ENCODE measurements at regions not wholly inside any gene's neighbourhood (a gene's known extent, or its start where the extent isn't known, plus 50 kb on each side); places are given as distances from the start of the nearest gene placed in this dataset.

- TF ChIP-seq CTCF (IDR thresholded peaks at IDR 0.05; ENCODE audit: low read depth, low read length) = no peak
- no peak overlapping the region for H3K4me3 ChIP-seq (ENCODE audit: low read depth, low read length)
Observed at GRCh38 chr13:85930108-85930507, 130.9 kb upstream of the SLITRK6 start.

- no peak overlapping the region for H3K4me3 ChIP-seq (ENCODE audit: low read depth, low read length)
- no peak for TF ChIP-seq CTCF (IDR thresholded peaks at IDR 0.05; ENCODE audit: low read depth, low read length)
Observed at GRCh38 chr13:85910962-85911361, 111.7 kb upstream of the SLITRK6 start.

GRCh38 chr13:85900521-85900920, 101.3 kb upstream of the SLITRK6 start:
- no peak for TF ChIP-seq CTCF (IDR thresholded peaks at IDR 0.05; ENCODE audit: low read depth, low read length)
- no peak overlapping the region for H3K4me3 ChIP-seq (ENCODE audit: low read depth, low read length)

GRCh38 chr13:85896516-85897450, 97.6 kb upstream of the SLITRK6 start:
- TF ChIP-seq CTCF (IDR thresholded peaks at IDR 0.05; ENCODE audit: low read depth, low read length) = no peak
- H3K4me3 ChIP-seq (ENCODE audit: low read depth, low read length) = no peak overlapping the region

- H3K4me3 ChIP-seq (ENCODE audit: low read depth, low read length) = no peak overlapping the region
- no peak for TF ChIP-seq CTCF (IDR thresholded peaks at IDR 0.05; ENCODE audit: low read depth, low read length)
Observed at GRCh38 chr13:85887406-85887805, 88.2 kb upstream of the SLITRK6 start.

GRCh38 chr13:85879014-85879413, 79.8 kb upstream of the SLITRK6 start:
- no peak overlapping the region for H3K4me3 ChIP-seq (ENCODE audit: low read depth, low read length)
- no peak for TF ChIP-seq CTCF (IDR thresholded peaks at IDR 0.05; ENCODE audit: low read depth, low read length)

- peak; percentile 13; the same call in 1 of the 2 replicates for TF ChIP-seq CTCF (IDR thresholded peaks at IDR 0.05; ENCODE audit: low read depth, low read length)
- no peak overlapping the region for H3K4me3 ChIP-seq (ENCODE audit: low read depth, low read length)
Observed at GRCh38 chr13:85864963-85865530, 65.8 kb upstream of the SLITRK6 start.
